NCI-H187 (cell line): ENCODE measurements at regions not wholly inside any gene's neighbourhood (a gene's known extent, or its start where the extent isn't known, plus 50 kb on each side); places are given as distances from the start of the nearest gene placed in this dataset.
A peak's percentile ranks its signal among the peaks of the same experiment; 100 is the strongest.

Experiments used
- DNase-seq, 2 experiments: peaks; one replicate each; lab custom pipeline; 2025; lab: John Stamatoyannopoulos, UW

DNA sequence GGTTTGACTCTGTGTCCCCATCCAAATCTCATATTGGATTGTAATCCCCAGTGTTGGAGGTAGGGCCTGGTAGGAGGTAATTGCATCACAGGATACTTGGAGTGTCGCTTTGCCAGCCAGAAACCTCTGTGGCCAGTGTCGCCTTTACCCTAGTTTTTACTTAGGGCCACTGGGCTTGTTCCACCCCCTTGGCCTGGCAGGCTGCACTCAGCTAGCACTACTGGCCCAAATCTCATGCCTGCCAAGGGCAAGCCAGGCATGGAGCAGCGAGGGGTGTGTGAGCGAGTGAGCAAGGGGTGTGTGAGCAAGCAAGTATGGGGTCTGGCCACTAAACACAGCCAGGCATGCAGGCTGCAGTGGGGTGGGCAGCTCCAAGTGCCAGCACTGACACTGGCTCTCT lies 178.7 kb upstream of the MGAT5 start:
- DNase-seq, result no peak

DNA sequence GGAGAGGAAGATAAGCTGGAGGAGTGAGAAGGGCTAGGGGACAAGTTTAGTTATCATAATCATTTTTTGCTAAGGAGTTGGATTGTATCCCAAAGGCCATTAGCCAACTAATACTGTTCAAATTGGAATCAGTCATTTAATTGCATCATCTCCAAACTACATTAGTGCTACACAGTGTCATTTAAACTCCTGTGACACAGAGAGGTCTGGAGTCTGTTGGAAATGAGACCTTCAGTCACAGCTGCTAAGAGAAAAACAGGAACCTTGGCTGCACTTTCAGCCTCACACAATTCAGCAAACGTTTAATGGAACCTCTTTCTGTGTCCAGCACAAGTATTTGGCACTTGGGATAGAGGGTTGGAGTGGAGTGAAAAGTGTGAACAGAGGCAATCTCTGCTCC lies 175.5 kb upstream of the MGAT5 start:
- no peak for DNase-seq

DNA sequence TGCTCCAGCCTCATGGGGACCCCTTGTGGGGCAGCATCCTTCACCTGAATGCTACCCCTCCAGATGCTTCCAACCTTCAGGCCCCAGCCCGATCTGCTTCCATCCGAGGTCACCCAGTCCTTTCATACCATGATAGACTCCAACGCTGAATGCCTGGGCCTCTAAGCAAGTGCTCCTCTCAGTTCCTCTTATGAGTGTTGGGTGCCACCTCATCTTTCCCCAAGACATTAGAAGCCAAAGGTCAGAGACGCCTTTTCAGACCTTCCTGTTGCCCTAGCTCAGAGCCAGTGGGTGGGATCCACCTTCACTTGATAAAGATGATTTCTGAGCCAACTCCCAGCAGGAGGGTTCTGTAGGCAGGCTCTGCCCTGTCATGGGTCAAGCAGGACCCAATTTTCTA lies 174.5 kb upstream of the MGAT5 start:
- no peak for DNase-seq

DNA sequence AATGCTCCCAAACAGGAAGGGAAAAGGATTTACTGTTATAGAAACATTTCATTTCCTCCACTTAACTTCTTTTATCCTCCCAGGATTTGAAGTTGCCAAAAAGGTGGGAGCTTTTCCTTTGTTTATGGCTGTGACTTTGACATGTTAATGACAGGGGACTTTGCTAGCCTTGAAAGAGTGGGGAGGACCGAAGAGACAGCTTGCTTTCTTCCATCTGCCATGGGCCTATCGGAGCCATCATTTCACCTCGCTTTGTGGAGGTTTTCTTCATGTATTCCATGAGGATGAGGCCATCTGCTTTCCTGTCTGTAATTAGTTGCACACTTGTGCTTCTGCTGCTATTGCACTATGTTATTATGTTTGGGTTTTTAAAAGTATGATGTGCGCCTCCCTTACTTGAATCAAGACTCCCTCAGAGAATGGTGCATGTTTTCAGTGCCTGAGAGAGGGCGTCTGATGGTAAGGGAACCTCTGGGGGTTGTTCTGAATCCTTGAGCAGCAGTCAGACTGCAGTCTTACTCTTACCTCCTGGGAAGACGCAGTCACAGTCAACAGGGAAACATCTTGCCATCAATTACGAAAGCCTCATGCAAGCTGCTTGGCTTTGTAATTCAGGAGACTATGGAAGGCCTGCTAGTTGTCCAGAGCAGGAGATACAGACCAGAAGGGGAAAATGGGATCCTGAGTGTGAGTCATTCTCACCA lies 173.3 kb upstream of the MGAT5 start:
- no peak for DNase-seq

DNA sequence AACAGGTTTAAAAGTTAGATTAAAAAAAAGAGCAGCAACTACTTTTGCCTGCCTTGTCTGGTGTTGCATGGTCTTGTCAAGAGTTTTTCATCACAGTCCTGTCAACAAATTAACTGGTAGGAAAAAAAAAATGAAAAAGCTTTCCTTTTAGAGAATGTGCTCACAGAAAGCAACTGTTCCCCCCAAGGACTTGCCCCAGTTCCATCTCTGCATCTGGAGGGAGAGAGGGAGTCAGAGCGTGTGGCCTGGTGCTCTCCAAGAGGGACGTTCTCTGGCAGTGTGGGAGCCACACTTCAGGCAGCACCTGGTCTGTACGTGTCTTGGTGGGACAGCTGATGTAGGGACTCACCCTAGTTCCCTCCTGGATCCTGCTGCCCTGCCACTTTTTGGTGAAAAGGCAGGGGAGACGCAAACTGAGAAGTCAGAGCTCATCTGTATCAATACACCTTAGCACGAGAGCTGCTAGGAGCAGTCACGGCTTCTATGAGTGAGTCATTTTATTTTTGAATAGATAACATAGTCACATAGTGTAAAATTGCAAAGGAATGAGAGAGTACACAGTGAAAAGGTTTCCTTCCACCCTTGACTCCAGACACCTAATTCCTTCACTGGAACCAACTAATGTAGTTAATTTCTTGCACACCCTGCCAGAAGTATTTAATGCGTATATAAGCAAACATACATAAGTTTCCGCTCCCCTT lies 172.5 kb upstream of the MGAT5 start:
- no peak for DNase-seq

DNA sequence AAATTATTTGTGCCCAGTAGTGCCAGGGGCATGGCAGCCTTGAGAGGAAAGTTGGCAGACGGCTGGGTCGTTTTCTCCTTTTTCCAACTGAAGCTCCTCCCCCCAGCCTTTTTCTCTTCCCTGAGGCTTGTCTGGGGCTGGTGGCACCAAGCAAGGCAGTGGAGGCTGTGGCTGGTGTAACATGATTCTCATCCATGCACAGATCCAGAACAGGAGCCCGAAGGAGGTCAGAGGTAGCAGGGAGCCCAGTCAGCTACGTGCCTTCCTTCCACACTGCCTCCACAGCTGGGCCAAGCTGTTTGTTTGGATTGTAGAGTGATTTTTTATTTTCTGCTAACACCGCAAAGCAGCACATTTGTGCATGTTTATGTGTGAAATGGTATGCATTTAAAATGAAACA lies 170.3 kb upstream of the MGAT5 start:
- DNase-seq, result no peak

DNA sequence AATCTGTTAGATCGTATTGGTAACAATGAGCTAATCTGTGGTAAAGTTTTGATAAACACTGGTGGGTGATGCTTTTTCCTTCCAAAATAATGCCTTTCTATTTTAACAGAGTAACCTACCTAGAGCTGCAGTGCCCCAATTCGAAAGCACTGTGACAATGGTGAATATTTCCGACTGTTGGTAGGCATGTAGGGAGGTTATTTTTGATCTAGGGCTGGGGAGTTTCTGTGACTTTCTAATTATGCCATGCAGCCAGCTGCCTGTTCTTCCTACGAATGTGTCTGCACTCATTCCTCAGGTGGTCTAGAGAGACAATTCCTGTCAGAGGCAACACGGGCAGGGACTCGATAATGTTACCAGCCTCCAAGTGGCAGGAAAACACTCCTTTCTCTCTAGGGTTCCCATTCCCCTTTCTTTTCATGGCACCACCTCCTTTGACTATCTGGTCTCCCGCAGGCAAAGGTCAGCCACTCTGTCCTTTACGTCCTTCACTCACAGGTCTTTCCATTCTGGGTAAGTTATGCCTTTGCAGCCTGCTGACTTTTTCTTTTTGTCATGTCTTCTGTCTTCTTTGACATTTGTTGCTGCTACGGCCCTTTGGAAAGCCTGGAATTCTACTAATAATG lies 167.2 kb upstream of the MGAT5 start:
- DNase-seq, result no peak

DNA sequence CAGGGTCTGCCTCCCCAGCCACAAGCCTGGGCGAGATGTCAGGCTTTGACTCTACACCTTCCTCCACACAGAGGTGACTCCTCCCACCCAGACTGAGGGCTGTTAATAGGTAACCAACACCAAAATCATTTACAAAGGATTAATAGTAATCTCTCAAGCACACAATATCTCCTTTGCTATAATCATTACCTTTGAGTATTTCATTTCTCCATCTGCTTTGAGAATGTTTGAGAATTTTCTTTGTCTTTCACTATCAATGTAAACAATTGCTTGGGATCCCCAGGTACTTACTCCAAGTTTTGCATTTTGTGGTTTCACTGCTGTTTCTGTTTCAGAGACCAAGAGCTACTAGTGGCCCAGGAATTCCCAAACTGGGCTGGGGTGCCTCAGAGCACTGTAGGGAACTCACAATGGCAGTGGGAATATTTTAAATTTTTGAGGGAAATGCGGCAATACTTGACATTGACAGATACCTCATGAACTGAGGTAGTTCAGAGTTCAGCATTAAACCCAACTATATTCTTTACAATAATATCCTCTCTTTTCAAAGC lies 166.4 kb upstream of the MGAT5 start:
- no peak for DNase-seq

DNA sequence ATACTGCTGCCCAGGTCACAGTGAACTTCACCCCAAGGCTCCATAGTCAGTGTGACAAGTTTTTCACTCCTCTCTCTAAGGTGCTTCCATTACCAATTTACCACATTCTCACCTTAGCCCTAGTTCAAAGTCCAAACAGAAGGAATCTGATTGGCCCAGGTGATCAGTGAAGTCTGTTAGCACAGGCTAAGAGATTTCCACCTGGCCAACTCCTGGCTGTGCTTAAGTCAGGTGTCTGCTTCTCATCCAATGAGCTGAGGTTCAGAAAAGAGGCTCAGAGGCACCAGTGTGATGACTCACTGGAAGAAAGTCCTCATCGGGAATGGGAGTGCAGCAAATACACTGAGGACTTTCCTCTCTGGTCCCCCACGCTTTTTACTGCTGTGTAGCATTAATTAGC lies 164.4 kb upstream of the MGAT5 start:
- no peak for DNase-seq

DNA sequence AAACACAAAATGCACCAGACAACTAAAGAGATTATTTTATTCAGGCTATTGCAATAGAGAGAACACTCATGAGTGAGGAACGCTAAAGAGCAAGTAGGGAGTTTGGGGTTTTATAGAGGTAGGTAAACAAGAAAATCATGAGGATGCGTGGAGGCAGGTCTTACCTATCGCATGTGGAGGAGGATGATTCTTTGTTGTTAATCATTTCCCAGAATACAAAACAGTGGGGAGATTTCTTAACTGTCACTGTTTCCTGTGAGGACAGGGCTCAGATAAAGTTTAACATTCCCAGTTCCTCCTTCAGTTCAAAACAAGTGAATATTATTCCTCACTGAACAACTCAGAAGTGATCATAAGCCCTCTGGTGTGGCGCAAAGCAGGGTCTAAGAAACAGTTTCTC lies 156.1 kb upstream of the MGAT5 start:
- DNase-seq, result no peak

DNA sequence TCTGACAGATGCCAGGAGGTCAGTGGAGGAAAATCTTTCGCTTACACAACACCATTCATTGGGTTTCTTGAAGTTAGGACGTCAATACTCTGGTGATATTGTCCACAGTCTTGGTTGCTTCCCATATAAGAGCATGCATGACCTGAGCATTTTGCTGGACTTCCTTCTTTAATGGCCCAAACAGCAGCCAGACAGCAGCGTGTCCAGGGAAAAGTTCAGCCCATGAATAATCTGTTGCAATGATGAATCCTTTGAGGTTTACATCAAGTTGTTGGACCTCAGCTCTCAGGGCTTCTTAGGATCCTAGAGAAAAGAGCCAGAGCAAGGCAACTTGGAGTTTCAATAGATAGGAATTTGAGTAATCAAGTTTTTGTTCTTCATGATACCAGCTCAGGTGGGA lies 155.6 kb upstream of the MGAT5 start:
- no peak for DNase-seq

DNA sequence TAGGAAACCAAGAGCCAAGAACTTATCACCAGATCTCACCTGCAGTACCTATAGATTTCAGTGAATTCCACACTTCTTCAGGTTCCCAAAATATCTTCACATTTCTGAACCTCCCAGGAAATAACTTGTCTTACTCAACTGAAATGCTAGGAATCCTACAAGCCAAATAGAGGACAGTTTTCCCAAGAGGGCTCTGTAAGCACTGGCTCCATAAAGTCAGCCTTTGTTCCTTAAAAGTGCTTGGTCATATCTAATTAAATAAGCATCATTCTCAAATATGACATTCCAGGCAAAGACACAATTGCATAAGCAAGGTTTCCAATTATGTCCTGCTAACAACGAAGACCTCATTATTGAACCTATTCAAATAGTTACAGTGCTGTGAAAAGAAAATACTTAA lies 154.6 kb upstream of the MGAT5 start:
- no peak for DNase-seq

DNA sequence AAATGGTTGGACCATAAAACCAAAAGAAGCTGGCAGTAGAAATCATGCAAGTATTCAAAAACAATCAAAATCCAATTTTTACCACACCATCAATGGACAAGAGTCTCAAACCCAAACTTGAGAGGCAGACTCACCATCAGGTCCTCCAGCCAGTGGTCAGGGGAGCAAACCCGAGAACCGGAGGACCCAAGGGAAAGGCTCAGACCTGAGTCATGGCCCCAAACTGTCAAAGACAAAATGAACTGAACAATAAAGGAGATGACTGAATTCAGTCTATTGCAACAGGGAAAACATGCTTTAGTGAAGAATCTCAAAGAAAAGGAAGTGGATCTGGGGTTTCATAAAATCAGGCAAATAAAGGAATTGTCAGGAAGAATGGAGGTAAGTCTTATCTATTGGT lies 150.7 kb upstream of the MGAT5 start:
- no peak for DNase-seq

DNA sequence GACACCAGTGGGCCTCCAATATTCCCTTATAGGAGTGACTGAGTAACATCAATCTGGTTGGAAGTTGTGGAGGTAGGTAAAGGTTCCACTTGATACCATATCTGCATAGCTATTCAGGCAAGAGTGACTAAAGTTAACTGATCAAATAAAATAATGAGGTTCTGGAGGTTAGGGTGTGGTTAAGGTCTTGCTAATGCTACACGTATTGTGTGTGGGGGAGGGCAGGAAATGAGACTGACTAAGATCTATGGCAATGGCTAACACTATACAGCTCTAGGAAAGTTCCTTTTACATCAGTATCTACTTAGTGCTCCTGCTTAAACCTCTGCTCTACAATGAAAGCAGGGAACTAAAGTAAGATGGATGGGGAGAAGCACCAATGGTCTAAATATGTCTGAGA lies 149.1 kb upstream of the MGAT5 start:
- DNase-seq, result no peak

DNA sequence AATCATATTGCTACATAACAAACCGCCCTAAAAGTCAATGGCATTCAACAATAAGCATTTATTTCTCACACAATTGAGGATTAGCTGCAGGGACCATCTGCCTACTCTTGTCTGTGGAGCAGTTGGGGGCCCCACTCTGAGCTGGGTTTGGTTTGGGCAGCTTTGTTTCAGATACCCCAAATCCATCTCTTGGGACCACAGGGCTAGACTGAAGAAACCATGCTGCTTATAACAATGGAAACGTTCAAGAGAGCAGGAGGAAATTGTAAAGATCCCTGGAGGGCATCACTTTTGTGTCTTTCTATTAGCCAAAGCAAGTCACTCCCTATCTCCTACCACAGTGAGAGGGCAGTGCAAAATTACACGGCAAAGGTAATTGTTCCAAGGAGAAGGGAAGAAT lies 146.5 kb upstream of the MGAT5 start:
- DNase-seq, result no peak

DNA sequence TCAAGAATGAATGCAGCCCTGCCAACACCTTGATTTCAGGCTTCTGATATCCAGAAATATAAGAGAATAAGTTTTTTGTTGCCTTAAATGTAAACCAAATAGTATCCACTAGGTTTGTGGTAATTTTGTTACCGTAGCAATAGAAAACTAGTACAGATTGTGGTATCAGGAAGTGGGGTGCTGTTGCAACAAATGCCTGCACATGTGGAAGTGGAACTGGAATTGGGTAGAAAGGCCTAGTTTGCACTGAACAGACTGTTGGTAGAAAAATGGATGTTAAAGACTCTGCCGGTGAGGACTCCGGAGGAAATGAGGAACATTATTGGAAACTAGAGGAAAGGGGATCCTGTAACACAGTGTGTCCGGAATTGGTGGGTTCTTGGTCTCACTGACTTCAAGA lies 145.8 kb upstream of the MGAT5 start:
- no peak for DNase-seq

DNA sequence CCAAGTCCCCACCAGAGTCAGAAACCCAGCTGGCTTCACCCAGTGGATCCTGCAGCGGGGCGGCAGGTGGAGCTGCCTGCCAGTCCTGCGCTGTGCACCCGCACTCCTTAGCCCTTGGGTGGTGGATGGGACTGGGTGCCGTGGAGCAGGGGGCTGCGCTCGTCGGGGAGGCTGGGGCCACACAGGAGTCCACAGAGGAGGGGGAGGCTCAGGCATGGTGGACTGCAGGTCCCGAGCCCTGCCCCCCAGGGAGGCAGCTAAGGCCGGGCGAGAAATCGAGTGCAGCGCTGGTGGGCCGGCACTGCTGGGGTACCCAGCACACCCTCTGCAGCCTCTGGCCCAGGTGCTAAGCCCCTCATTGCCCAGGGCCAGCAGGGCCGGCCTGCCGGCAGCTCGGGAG lies 144.6 kb upstream of the MGAT5 start:
- DNase-seq, result no peak

DNA sequence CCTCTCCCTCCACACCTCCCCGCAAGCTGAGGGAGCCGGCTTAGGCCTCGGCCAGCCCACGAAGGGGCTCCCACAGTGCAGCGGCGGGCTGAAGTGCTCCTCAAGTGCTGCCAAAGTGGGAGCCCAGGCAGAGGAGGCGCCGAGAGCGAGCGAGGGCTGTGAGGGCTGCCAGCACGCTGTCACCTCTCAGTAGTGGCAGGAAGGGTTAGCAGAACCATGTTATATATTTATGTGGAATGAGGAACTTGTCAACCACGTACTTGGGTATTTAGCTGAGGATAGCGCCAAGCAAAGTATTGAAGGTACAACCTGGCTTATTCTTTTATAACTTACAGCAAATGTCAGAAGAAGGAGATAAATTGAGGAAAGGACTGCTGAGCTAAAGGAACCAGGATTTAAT lies 144.1 kb upstream of the MGAT5 start:
- DNase-seq, result no peak

DNA sequence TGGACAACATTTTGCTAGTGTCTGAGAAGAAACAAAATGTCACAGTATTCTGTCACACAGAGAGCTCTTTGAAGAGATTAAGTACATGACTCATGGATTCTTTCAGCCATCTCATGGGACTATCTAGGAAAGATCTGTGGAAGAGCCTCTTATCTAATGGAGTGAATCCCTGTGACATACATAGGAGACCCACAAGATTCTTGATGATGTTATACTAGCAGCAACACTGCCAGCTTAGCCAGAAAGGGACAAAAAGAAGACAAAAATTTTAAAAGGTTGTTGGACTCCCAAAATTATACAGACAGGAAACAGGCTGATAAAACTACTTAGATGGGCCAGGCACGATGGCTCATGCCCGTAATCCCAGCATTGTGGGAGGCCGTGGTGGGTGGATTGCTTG lies 143.3 kb upstream of the MGAT5 start:
- DNase-seq, result no peak

DNA sequence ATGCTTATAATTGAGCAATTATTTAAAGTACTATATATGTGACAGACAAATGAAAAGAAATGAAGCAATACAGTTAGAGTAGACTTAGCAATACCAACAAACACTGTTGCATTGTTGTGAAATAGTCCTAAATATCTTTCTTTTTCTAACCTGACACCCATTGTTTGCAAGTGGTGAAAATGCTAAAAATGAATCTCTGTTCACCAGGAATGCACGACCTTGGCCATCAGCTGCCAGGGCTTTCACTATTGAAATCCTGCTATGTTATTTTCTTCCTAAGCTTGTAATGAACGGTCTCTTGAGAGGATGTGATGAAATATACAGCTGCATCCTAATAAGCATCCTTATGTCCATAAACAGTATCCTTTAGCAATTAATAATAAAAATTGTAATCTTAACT lies 136.2 kb upstream of the MGAT5 start:
- no peak for DNase-seq

DNA sequence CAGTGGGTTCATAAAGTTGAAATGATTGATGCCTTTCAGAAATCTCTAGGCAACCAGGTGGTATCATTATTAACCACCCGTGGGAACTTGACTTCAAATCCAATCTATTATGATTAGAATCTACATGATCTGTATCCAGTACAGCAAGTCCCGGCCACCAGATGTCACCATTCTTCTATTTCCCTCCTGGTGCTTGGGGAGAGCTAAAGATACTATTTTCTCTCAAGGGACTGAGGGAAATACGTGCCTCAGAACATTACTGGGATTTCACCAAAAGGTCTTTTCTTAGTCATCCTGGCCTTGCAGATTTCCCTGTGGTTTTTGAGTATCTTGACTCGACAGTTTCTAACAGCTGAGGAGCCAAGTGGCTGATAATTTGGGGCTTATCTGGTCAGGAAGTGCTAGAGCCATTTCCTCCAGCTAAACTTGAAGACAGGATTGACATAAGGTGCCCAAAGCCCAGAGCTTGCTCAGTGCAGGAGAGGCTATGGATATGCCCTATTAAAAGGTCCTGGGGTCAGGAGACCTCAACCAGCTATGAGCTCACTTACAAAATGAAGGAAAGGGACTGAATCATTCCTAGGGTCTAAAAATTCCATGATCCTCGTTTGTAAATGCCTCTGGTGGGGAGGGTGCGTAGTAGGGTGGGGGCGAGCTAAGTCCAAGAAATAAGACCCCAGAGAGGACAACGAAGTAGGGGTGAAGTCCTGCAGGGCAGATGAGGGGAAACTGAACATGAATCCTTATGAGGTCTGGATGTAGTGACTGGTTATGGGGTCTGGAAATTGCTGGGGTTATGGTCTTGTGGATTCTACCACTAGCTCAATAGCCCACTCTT lies 135.4 kb upstream of the MGAT5 start:
- DNase-seq, result peak; percentile 14 to 28

DNA sequence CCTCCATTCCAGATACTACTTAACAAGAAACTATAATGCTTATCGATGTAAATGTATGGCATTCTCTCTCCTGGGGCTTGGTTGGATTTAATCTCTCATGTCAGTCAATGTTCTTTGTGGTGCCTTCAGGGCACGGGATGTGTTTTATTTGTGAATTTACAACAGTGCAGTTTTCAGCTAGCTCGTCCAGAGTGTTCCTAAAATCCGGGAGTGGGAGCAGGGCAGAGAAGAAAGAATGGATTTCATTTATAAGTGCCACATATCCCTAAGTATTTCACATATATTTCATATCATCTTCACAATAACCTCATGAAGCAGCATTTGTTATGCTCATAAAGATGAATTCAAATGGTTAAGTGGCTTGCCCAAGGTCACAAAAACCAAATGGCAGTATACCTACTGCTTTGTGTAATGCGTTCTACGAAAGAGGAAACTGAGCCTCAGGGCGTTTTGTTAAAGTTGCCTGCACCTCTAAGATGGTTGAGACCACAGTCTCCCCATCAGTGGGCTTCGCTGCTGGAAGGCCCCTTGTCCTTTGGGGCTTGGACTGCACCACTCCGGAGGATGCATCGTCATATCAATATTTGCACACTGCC lies 134.7 kb upstream of the MGAT5 start:
- DNase-seq, result no peak
